ENCODE measurements at regions not wholly inside any gene's neighbourhood (a gene's known extent, or its start where the extent isn't known, plus 50 kb on each side); places are given as distances from the start of the nearest gene placed in this dataset.

DNA sequence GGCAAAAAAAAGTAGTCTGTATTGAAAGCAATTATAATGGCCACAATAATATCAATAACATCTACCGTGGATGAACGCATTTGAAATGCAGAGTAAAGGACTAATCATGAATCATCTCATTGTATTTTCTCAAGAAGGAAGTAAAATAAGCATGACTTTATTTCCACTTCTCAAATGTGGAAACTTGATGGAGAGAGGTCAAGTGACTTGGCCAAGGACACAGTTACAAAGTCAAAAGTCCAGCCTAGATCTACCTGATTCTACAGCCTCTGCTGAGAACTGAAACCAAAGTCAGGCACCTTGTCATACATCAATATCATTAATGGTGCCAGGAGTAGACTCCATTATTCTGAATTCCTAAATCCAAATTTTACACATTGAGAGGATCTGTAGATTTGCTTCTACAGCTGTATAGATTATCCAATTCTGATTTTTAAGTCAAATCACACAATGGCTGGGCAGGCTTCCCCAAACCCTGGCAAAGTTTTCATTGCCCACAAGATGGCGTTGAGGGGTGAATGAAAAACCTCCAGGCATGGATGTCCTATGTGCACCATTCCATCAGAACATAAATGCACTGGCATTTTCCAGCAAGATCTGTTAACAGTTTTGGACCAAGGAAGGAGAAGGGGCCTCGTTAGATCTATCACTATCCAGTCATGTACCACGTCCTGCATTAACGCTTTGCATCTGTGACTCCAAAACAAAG is 423.1 kb downstream of the MAFB start:
- no peak for DNase-seq

DNA sequence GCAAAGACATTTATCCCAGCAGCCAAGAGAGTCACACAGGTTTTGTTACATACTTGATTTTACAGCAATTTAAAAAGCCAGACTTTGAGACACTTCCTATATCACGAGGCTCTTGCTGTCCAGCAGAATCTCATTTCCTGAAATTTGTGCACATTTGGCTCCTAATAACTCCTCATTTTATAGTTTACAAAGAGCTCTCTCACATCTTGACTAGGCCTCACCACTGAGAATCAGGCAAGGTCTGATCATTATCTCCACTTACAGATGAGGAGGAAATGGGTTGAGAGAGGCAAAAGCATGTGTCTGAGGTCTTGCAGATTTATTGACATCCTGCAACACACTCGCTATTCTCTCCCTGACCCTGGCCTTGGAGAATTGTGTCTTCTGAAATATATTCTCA is 426.8 kb downstream of the MAFB start:
- no peak for DNase-seq

DNA sequence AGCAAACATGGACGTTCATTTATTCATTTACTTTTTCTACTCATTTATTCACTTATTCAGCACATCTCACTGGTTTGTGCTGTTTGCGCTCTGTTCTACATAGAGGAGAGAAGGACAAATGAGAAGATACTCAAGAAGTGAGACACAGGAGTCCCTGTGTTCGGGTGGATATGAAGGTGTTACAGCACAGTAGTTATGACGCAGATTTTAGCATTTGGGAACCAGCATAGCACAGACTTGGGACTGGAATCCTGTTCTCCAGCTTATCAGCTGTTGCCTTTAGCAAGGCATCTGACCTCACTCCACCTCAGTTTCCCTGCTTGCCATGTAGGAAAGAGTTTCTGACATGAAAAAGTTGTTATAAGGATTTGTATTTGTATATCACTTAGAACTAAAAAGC is 430.1 kb downstream of the MAFB start:
- DNase-seq, result no peak

DNA sequence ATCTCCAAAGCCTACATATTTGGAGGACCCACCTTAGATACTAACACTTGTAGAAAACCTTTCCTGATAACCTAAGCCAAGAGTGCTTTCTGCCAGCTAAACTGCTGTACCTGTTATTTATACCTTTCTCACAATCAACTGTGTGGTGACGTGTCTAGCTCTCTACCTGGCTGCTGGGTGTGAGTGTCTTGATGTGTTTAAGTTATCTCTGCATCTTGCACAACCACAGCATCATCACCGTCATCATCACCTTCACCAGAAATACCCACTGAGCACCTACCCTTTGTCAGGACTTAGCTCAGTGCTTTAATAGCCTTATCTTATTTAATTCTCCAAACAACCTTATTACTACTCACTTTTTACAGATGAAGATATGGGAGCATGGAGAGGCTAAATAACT is 431.3 kb downstream of the MAFB start:
- no peak for DNase-seq

DNA sequence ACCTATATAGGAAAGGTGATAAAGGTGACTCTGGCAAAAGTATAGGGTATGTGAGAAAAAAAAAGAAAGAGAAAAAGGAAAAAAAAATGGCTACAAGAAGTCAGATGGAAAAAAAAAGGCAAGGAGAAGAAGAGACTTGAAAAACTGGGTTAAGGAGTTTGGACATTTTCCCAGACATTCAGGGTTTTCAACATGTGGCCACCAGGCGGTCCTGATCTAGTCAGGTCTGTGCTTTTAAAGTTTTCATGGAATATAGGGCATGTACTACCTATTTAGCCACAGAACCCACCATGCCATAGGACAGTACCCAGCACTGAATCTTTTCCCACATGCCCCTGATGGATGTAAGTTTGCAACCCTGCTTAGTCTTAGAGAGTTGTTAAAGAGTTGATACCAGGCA is 433.7 kb downstream of the MAFB start:
- DNase-seq, result no peak

DNA sequence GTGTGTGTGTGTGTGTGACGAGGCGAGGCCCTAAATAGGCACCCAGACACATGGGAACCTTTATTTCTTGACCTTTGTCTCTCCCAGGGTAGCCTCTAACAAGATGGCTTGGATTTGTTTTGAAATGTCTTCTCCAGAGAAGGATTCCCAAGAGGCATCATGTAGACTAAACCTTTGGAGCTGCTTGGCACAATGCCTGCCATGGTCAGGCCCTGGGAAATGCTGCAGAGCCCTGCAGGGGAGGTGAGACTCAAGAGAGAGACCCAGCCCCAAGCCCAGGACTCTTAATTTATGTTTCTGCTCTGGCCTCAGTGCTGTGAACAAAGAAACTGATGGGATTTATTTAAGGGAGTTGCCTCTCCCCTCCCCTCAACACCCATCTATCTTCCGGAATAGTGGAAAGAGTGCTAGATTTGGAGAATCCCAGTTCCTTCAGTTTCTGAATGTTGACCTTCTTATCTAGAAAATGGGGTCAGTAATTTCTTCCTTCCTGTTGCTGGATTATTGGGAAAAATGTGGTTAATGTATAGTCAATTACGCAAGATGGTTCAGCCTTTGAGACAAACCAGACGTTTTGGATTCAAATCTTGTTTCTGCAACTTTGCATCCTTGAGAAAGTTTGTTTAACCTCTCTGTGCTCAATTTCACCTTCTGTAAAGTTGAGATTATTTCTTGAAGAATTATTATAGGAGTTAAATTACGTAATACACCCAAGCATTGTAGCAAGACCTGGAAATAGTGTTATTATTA is 434.8 kb downstream of the MAFB start:
- DNase-seq, result no peak

DNA sequence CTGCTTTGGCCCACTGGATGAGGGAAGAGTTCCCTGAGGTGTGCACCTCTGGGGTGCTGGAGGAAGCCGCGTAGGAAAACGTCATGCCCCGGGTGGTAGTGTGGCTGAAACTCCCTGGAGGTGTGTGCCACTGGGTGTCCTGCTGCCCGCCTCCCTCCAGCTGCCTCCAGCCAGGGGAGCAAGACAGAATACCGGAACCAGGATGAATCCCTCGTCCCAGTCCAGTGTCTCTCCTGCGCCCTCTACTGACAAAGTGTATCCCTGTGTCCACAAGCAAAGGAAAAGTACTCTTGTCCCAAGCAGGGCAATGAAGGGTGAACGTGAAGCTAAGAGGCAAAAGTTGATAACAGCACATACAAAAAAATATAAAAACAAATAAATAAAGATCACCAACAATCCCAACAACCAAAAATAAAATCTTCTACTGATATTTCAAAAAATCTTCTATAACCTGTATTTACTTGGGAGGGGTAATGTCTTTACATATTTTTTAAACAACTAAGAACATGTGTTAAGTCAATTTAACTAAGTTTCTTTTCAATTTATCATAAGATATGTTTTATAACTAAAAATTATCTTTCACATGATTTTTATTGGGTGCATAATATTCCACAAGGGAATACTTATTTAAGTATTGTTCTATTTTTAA is 437.6 kb downstream of the MAFB start:
- DNase-seq, result no peak

DNA sequence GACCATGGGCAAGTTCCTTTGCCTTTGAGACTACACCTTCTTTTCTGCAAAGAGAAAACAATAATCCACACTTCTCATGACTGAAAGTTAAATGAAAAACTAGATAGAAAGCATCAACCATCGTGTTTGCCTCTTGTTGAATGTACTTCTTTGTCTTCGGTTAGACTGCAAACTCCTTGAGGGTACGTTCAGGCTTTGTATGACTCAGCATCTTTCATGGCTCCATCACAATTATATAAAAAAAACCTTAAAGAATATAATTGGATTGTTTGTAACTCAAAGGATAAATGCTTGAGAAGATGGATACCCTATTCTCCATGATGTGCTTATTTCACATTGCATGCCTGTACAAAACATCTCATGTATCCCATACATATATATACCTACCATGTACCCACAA is 439.2 kb downstream of the MAFB start:
- no peak for DNase-seq

DNA sequence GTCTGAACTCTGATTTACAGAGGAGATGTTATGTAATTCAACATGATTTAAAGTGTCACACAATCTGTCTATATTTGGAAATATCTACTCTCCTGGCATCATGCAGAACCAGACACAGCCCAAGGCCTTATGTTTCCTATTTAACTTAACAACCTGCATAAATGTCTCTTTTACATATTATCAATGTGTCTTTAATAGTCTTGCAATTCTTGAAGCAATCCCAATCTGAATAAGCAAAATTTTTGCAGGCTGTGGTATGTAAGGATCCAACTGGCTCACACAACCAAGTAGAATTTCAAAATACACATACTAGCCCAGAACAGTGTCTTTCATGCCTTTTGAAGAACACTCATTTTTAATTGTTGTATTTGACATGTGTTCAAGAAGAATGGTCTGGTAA is 443.2 kb downstream of the MAFB start:
- DNase-seq, result no peak

DNA sequence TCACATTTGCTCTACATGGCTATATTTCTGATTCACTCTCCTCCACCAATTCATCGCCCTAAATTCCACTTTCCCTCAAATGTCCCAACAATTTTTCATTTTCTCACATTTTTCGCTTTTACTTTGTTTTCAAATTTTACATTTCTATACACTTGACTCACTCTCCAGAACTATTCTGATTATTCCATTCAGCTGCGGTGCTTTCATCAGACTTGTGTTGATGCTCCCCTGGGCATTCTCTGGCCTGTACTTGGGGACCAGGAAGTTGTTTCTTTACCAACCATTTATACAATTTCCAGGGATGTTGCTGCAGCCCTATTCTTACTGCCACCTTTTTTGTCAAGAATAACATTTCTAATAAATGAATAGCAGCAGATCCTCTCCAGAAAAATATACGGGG is 444.8 kb downstream of the MAFB start:
- DNase-seq, result no peak

DNA sequence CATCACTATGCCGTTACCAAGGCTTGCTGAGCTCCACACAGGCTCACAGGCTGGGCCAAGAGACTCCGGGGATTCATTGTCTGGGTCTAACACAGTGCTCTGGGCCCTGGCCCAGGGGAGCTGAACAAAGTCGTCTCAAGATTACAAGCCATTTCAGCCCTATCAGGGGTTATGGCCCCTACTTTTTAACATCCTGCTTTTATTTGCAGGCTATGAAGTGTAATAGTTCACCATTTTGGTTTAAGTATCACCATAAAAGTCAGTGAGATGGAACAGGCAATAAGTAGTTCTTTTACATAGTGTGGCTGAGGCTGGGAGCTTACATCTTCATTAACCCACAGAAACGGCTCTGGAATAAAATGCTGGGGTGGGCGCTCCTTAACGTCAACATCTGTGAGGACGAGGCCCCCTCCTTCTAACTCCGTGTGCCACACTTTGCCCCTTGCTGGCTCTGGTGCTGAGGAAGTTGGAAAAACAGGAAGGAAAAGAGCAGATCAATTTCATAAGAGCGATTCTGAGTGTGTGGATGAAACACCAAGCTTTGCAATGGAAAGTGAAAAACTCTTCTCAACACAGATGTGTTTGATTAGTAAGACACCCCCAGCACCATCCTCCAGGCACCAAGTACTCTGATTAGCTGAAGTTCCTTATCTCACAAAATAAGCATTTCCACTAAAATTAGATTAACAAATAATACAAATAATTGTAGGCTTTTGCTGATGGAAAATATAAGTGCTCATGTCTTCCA is 447.3 kb downstream of the MAFB start:
- no peak for DNase-seq

DNA sequence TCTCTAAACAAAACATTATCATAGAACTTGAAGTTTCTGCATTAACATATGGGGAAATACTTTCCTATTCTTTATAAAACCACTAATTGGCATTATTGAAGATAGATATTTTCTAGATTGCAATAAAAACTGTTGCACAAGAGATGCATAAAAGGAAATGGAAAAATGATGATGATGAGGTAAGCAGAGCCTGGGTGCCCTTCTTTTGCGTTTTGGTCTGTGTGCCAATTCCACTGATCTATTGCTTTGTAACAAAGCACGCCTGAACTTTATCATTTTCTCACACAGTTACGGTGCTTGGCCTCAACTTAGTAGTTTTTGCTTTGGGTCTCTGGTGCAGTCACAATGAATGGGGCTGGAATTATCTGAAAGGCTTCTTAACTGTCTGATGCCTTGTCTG is 450.5 kb downstream of the MAFB start:
- DNase-seq, result no peak

DNA sequence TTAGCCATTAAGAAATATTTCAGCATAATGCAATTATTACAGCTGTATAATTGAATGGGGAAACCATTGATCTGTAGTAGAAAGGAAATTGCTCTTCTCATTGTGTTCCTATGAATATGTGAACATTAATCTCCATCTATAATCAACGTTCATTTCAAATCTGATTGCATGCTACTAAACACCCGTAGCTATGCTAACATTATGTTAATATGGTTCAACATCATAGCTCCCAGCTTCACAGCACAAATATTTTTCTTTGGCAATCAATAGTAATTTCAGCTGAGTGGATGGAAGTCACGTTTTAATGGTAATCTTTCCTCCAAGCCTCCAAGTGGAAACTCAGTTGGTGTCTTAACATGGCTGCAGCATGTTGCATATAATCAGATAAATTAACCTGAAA is 454.4 kb downstream of the MAFB start:
- DNase-seq, result no peak

DNA sequence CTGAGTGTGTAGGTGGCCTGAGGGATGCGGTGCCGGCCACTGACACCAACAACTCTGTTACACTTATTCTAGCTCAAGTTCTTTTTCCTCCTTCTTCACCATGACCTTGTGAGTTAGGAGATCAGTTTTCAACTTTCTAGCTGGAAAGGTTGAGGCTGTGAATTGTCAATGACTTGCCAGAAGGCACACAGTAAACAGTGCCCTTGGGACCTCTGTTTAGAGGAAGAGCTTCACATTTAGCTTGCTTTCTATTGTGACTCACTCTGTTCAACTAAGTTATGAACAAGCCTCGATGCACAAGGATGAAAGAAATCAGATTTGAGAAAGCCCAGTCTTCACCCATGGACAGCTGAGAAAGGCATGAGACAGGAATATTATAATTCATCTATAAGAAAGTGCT is 455.6 kb downstream of the MAFB start:
- no peak for DNase-seq

DNA sequence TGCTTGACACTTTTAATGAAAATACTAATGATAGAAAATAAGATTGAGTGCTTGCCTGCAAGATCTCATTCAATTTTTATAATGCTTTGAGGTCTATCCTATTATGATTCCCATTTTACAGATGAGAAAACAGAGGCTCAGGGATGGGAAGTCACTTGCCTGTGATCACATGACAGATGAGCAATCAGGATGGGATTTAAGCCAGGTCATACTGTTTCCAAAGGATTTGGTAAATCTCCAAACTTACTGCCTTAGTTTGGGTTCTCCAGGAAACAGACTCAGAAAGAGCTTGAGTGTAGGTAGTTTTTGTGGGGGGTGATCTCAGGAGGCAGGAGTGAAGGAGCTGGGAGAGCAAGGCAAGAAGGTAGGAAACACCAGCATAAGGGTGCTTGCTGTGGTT is 456.3 kb downstream of the MAFB start:
- no peak for DNase-seq

DNA sequence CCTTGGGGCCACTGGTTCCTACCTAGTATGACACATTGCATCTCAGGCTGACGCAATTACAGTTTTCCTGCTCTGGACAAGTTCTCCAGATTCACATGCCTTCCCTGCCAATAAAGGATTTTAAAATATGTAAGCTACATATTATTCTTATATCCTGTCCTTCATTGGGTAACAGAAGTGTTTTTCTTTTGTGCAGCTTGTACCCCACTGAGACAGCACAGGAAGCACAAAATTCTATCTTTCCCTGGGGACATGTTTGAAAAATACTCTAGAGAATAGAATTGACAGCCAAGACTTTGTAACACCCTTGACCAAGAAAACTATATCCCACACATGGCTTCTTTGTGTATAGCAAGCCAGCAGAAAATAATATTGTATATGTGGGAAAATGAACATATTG is 456.8 kb downstream of the MAFB start:
- DNase-seq, result no peak

DNA sequence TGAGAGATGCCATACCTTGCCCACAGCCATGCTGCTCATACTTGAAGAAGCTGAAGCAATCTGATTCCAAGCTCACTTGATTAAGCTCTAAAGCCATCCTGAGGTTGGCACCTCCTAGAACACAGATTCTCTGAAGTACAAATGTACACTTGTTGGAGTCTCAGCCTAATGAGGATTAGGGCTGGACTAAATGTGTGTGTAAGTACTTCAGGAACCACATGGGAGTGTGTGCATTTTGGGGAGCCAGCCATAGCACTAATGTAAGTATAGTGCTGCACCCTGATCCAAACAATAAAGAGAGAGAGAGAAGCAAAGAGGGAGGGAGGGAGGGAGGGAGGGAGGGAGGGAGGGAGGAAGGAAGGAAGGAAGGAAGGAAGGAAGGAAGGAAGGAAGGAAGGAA is 458.6 kb downstream of the MAFB start:
- no peak for DNase-seq

DNA sequence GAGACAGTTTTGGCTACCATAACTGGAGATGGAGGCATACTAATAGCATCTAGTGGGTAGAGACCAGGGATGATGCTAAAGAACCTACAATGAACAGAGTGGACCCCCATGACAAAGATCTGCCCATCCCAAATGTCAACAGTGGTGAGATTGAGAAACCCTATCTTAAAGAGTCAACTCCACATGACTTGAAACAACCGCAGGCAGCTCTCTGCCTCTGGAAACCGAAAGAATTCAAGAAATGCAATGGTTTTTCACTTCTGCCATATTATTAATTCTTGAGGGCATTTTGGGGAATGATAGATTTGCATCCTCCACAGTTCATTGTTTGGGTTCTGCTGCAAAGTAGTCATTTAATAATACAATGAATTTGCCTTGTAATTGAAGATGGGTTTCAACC is 463.4 kb downstream of the MAFB start:
- no peak for DNase-seq

DNA sequence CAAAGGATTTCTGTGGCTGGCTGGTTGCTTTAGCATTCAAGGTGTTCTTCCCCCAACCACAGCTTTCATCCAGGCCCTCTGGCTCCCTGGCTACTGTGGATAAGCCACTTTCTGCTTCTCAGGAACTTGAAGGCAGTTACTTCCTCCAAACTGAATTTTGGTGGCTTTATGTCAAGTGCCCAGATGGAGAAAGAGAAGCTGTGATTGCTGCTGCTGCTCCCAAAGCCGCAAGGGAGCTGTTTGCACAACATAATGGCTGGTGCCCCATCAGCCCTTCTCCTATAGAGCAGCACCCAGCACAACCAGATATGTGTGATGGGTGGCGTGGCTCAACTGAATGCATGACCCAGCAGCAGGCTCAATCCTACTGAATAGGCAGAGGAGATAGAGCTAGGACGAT is 465.2 kb downstream of the MAFB start:
- DNase-seq, result no peak

DNA sequence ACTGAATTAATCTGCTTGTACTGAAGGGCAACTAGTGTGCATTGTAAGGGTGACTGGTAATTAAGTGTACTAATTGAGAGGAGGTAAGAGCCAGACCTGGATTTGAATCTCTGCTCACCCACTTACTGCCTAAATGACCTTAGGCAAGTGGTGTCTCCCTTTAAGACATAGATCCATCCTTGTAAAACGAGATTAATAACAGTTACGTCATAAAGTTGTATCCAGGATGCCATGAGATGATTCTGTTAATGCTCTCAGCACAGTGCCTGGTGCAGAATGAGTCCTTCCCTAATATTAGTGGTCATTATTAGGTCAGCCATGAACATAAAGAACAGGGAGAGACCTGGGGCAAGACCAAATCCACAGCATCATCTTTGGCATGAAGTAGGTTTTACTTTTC is 470.1 kb downstream of the MAFB start:
- no peak for DNase-seq

DNA sequence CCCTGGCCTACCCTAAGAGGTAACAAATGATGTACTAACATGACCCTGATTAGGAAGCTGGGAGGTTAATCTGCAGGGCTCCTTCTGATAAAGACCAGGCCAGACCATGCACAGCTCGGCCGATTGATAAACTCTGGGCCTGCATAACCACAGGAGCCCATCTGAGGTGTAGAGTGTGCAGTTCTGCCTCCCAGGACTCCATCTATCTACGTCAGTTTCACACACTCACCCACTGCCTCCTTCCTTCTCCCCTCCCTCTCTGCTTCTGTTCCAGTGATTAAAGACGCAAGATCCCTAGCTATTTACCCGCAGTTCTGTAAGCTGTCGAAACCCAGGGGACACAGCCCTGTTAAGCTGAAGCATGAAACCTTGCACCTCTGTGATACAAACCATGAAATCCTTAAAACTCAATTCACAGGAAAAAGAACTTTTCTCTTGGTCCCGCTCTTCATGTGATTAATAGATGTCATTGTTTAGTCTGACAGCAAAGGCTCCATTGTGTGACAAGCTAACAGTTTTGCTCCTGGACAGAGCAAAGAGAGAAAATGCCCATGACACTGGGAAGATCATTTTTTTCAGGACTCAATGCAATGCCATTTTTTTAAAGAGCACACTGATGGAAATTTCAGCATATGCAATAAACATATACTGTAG is 470.6 kb downstream of the MAFB start:
- no peak for DNase-seq

DNA sequence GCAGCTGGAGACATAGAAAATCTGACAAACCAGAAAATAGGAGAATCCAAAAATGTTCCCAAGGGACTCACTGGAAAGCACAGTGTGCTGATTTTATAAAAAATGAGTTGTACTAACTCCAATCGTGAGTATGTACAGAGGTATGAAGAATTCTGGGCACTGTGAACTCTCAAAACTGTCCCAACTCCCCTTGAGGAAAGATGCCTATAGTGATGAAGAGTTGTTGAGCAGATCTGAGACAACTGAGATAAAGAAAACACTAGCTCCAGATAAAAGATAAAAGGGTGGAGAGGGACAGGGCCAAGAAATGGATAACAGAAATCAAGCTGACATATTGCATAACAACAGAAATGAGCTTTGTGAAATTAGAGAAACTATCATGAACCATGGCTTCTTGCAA is 481.4 kb downstream of the MAFB start:
- no peak for DNase-seq

DNA sequence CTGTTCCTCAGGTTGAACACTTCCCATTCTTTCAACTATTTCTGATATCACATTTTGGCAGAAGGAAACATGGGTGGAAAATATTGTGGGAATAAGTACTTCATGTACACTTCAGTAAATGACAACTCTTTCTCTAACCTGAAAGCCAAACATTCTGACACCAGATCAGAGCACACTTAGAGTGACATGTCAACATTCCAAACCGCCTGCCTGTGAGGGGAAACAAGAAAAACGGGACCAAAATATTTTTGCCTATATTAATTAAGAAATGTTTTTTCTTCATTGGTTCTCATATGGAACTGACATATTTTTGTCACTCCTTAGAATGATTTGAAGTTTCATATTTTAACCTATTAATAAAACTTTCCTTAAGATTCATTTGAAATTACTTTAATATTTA is 483.1 kb downstream of the MAFB start:
- no peak for DNase-seq
